Naive thymus-derived CD4-positive, alpha-beta T cell (primary cell): ENCODE measurements at regions not wholly inside any gene's neighbourhood (a gene's known extent, or its start where the extent isn't known, plus 50 kb on each side); places are given as distances from the start of the nearest gene placed in this dataset.
A peak's percentile ranks its signal among the peaks of the same experiment; 100 is the strongest.
"Not testable (repeated sequence)": the region's sequence is repeated elsewhere in the genome, so short reads cannot be mapped to it uniquely, and the experiment has no call there.

Experiments used
- ATAC-seq: fragments of 150-1000 bp; cut with Tn5 transposase; 2 replicates; pipeline ENCODE4 v1.10.0; 2021; ENCODE audit warnings: mild to moderate bottlenecking, moderate library complexity
- CTCF ChIA-PET: fragments of 350-600 bp; sonication (Branson Sonifier 250); formaldehyde crosslinking; loops from one replicate; lab custom pipeline; 2021; ENCODE audit warnings: antibody characterized with exemption; lab: Charles Lee
- POLR2A ChIA-PET: fragments of 350-600 bp; sonication (Branson Sonifier 250); formaldehyde crosslinking; loops from one replicate; lab custom pipeline; 2021; ENCODE audit warnings: antibody characterized with exemption, inconsistent platforms; lab: Charles Lee
- DNase-seq, 9 donors: peaks; one replicate each; pipeline versions ENCODE4 v3.0.0 to v3.0.0-alpha.2; 2020 to 2022; ENCODE audit warnings: mixed read lengths in 1 of 9
- H3K27ac ChIP-seq: one replicate; pipeline ENCODE4 v1.7.0; 2013; ENCODE audit warnings: mild to moderate bottlenecking, low read depth, low read length, moderate library complexity
- H3K27me3 ChIP-seq, 2 donors: one replicate each; pipeline ENCODE4 v1.7.0; 2013; ENCODE audit warnings: low read length in 2 of 2, mild to moderate bottlenecking in 2 of 2, moderate library complexity in 2 of 2; ENCODE audit not compliant: control insufficient read depth in 2 of 2, insufficient read depth in 2 of 2
- H3K36me3 ChIP-seq, 3 experiments: 1 replicate in 2 of 3; 2 replicates in 1 of 3; pipeline ENCODE4 v1.7.0; 2013; ENCODE audit warnings: low read length in 3 of 3, mild to moderate bottlenecking in 3 of 3, moderate library complexity in 1 of 3; ENCODE audit not compliant: insufficient read depth in 3 of 3, control insufficient read depth in 2 of 3
- H3K4me1 ChIP-seq, 2 donors: one replicate each; pipeline ENCODE4 v1.7.0; 2013; ENCODE audit warnings: low read length in 2 of 2, mild to moderate bottlenecking in 2 of 2, moderate library complexity in 1 of 2; ENCODE audit not compliant: control insufficient read depth in 2 of 2, insufficient read depth in 2 of 2
- H3K4me3 ChIP-seq: 2 replicates; pipeline ENCODE4 v1.7.0; 2013; ENCODE audit warnings: mild to moderate bottlenecking, low read length
- H3K9me3 ChIP-seq, 3 experiments: 1 replicate in 2 of 3; 2 replicates in 1 of 3; pipeline ENCODE4 v1.7.0; 2013; ENCODE audit warnings: low read length in 3 of 3; ENCODE audit not compliant: control insufficient read depth in 2 of 3
- H3K27ac Mint-ChIP-seq, 9 donors: one replicate each; pipeline ENCODE4 v1.8.0; 2020 to 2022; ENCODE audit warnings: mixed read lengths in 9 of 9, mild to moderate bottlenecking in 8 of 9, moderate library complexity in 5 of 9, inconsistent platforms in 2 of 9
- H3K27me3 Mint-ChIP-seq, 5 donors: one replicate each; pipeline ENCODE4 v1.8.0; 2021 to 2022; ENCODE audit warnings: mixed read lengths in 5 of 5, mild to moderate bottlenecking in 1 of 5
- H3K36me3 Mint-ChIP-seq, 5 donors: one replicate each; pipeline ENCODE4 v1.8.0; 2020 to 2022; ENCODE audit warnings: mixed read lengths in 5 of 5, mild to moderate bottlenecking in 3 of 5, inconsistent platforms in 1 of 5
- H3K4me1 Mint-ChIP-seq, 7 donors: one replicate each; pipeline ENCODE4 v1.8.0; 2020 to 2022; ENCODE audit warnings: mixed read lengths in 7 of 7, mild to moderate bottlenecking in 3 of 7, inconsistent platforms in 1 of 7
- H3K4me3 Mint-ChIP-seq, 10 donors: one replicate each; pipeline ENCODE4 v1.8.0; 2020 to 2022; ENCODE audit warnings: mild to moderate bottlenecking in 10 of 10, mixed read lengths in 10 of 10, moderate library complexity in 6 of 10, inconsistent platforms in 2 of 10
- H3K9me3 Mint-ChIP-seq, 11 donors: one replicate each; pipeline ENCODE4 v1.8.0; 2020 to 2022; ENCODE audit warnings: mixed read lengths in 11 of 11, mild to moderate bottlenecking in 4 of 11, inconsistent platforms in 1 of 11, moderate library complexity in 1 of 11
- intact Hi-C, 2 donors: fragments of 100-400 bp; cut with micrococcal nuclease; formaldehyde crosslinking; loops; one replicate each; pipeline ENCODE4 v1.15.1; 2023

- no peaks in the 10 kb centered on the region for H3K4me1 ChIP-seq
- H3K9me3 ChIP-seq, result no peaks in the 10 kb centered on the region
- CTCF ChIA-PET, result no interaction called here
- ATAC-seq, result no peak
- no peaks in the 10 kb centered on the region for H3K36me3 ChIP-seq
- no peaks in the 10 kb centered on the region for H3K4me1 Mint-ChIP-seq
- peaks cover 0 to 20% (median 14%) of the 10 kb centered on the region in 5 donors for H3K27me3 Mint-ChIP-seq
- peaks cover 0 to 10% (median 0%) of the 10 kb centered on the region in 11 donors for H3K9me3 Mint-ChIP-seq
- H3K4me3 ChIP-seq, result no peak overlapping the region
- peaks cover 0 to 8% (median 0%) of the 10 kb centered on the region in 5 donors for H3K36me3 Mint-ChIP-seq
- H3K27ac ChIP-seq, result no peak overlapping the region
- H3K27me3 ChIP-seq, result no peaks in the 10 kb centered on the region
- intact Hi-C loops, result no loop called here
- no peak overlapping the region for H3K27ac Mint-ChIP-seq
- DNase-seq, result no peak
- no peak overlapping the region for H3K4me3 Mint-ChIP-seq
- POLR2A ChIA-PET, result interaction anchor here (0.5 kb wide), 1 partner anchor 1131 kb away, joined by 4 read pairs; no protein-coding TSS in a partner anchor
These were observed 340.4 kb downstream of the NKX6-1 start for GRCh38 chr4:84158670-84159069.

GRCh38 chr4:84151574-84151973 lies 347.5 kb downstream of the NKX6-1 start:
- Histone ChIP-seq H3K4me1 (no peaks in the 10 kb centered on the region), H3K4me3 (no peak overlapping the region), H3K9me3 (no peaks in the 10 kb centered on the region), H3K27ac (no peak overlapping the region), H3K36me3 (no peaks in the 10 kb centered on the region), H3K27me3 (no peaks in the 10 kb centered on the region)
- intact Hi-C loops, result no loop called here
- Mint-ChIP-seq H3K27ac (no peak overlapping the region), H3K4me3 (no peak overlapping the region), H3K4me1 (peaks cover 0 to 4% (median 2%) of the 10 kb centered on the region in 7 donors), H3K27me3 (peaks cover 0 to 4% (median 0%) of the 10 kb centered on the region in 5 donors), H3K9me3 (peaks cover 0 to 3% (median 0%) of the 10 kb centered on the region in 11 donors), H3K36me3 (no peaks in the 10 kb centered on the region)
- CTCF ChIA-PET, result no interaction called here
- POLR2A ChIA-PET, result no interaction called here
- no peak for ATAC-seq
- no peak for DNase-seq

- Histone ChIP-seq H3K36me3 (no peaks in the 10 kb centered on the region), H3K4me3 (no peak overlapping the region), H3K27me3 (no peaks in the 10 kb centered on the region), H3K9me3 (no peaks in the 10 kb centered on the region), H3K27ac (no peak overlapping the region), H3K4me1 (no peaks in the 10 kb centered on the region)
- POLR2A ChIA-PET, result no interaction called here
- Mint-ChIP-seq H3K4me1 (peaks cover 0 to 11% (median 7%) of the 10 kb centered on the region in 7 donors), H3K27ac (no peak overlapping the region), H3K9me3 (peaks cover 0 to 3% (median 0%) of the 10 kb centered on the region in 11 donors), H3K27me3 (no peaks in the 10 kb centered on the region), H3K4me3 (no peak overlapping the region), H3K36me3 (no peaks in the 10 kb centered on the region)
- CTCF ChIA-PET, result no interaction called here
- intact Hi-C loops, result no loop called here
- ATAC-seq (no peak), DNase-seq (no peak)
These were observed 348.9 kb downstream of the NKX6-1 start for GRCh38 chr4:84150177-84150576.

GRCh38 chr4:84147831-84148230 lies 351.3 kb downstream of the NKX6-1 start:
- H3K27ac ChIP-seq, result no peak overlapping the region

GRCh38 chr4:84146300-84146959 lies 352.7 kb downstream of the NKX6-1 start:
- no peak overlapping the region for H3K27ac Mint-ChIP-seq
- no peaks in the 10 kb centered on the region for H3K4me1 ChIP-seq
- peak overlapping the region in 3 of 10 donors; percentile 34 to 53 (median 43) for H3K4me3 Mint-ChIP-seq
- no peaks in the 10 kb centered on the region for H3K27me3 ChIP-seq
- DNase-seq (no peak), ATAC-seq (no peak)
- H3K36me3 Mint-ChIP-seq, result no peaks in the 10 kb centered on the region
- peaks cover 0 to 11% (median 7%) of the 10 kb centered on the region in 7 donors for H3K4me1 Mint-ChIP-seq
- H3K9me3 ChIP-seq, result no peaks in the 10 kb centered on the region
- no peaks in the 10 kb centered on the region for H3K27me3 Mint-ChIP-seq
- peaks cover 0 to 2% (median 0%) of the 10 kb centered on the region in 11 donors for H3K9me3 Mint-ChIP-seq
- no peaks in the 10 kb centered on the region for H3K36me3 ChIP-seq
- H3K4me3 ChIP-seq, result no peak overlapping the region
- H3K27ac ChIP-seq, result no peak overlapping the region
- intact Hi-C loops, result no loop called here
- ChIA-PET POLR2A (no interaction called here), CTCF (no interaction called here)

More at GRCh38 chr4:84147831-84148230, 351.3 kb downstream of the NKX6-1 start:
- no peaks in the 10 kb centered on the region for H3K27me3 ChIP-seq
- intact Hi-C loops, result no loop called here
- ChIA-PET CTCF (no interaction called here), POLR2A (no interaction called here)
- no peaks in the 10 kb centered on the region for H3K36me3 Mint-ChIP-seq
- no peaks in the 10 kb centered on the region for H3K9me3 ChIP-seq
- peaks cover 0 to 2% (median 0%) of the 10 kb centered on the region in 11 donors for H3K9me3 Mint-ChIP-seq
- no peak overlapping the region for H3K4me3 Mint-ChIP-seq
- H3K4me3 ChIP-seq, result no peak overlapping the region
- no peaks in the 10 kb centered on the region for H3K36me3 ChIP-seq
- no peaks in the 10 kb centered on the region for H3K4me1 ChIP-seq
- H3K27ac Mint-ChIP-seq, result no peak overlapping the region
- H3K27me3 Mint-ChIP-seq, result no peaks in the 10 kb centered on the region
- no peak for ATAC-seq
- peaks cover 0 to 11% (median 7%) of the 10 kb centered on the region in 7 donors for H3K4me1 Mint-ChIP-seq
- DNase-seq, result no peak

GRCh38 chr4:84145176-84145575 lies 353.9 kb downstream of the NKX6-1 start:
- DNase-seq (no peak), ATAC-seq (no peak)
- Histone ChIP-seq H3K27ac (no peak overlapping the region), H3K9me3 (no peaks in the 10 kb centered on the region), H3K4me3 (no peak overlapping the region), H3K36me3 (no peaks in the 10 kb centered on the region), H3K4me1 (no peaks in the 10 kb centered on the region), H3K27me3 (no peaks in the 10 kb centered on the region)
- peaks cover 0 to 11% (median 7%) of the 10 kb centered on the region in 7 donors for H3K4me1 Mint-ChIP-seq
- ChIA-PET POLR2A (no interaction called here), CTCF (no interaction called here)
- intact Hi-C loops, result no loop called here
- H3K9me3 Mint-ChIP-seq, result peaks cover 0 to 2% (median 0%) of the 10 kb centered on the region in 11 donors
- H3K36me3 Mint-ChIP-seq, result no peaks in the 10 kb centered on the region
- H3K27ac Mint-ChIP-seq, result no peak overlapping the region
- no peak overlapping the region for H3K4me3 Mint-ChIP-seq
- H3K27me3 Mint-ChIP-seq, result no peaks in the 10 kb centered on the region

GRCh38 chr4:84126911-84127310 lies 372.2 kb downstream of the NKX6-1 start:
- H3K9me3 Mint-ChIP-seq, DNase-seq, H3K4me1 ChIP-seq, intact Hi-C loops, H3K27me3 ChIP-seq, H3K27ac Mint-ChIP-seq, H3K36me3 ChIP-seq, H3K36me3 Mint-ChIP-seq, H3K27ac ChIP-seq, ATAC-seq, H3K9me3 ChIP-seq, H3K4me3 Mint-ChIP-seq, POLR2A ChIA-PET, H3K4me1 Mint-ChIP-seq, CTCF ChIA-PET, H3K4me3 ChIP-seq: not testable (repeated sequence)
- H3K27me3 Mint-ChIP-seq, result peaks cover 0 to 11% (median 4%) of the 10 kb centered on the region in 5 donors
